GM19238 (cell line): ENCODE measurements at regions not wholly inside any gene's neighbourhood (a gene's known extent, or its start where the extent isn't known, plus 50 kb on each side); places are given as distances from the start of the nearest gene placed in this dataset.
"Not testable (repeated sequence)": the region's sequence is repeated elsewhere in the genome, so short reads cannot be mapped to it uniquely, and the experiment has no call there.

Experiments used
- DNase-seq: peaks from one replicate; pipeline ENCODE4 v3.0.0; 2011; ENCODE audit warnings: low spot score; ENCODE audit not compliant: insufficient read length

DNA sequence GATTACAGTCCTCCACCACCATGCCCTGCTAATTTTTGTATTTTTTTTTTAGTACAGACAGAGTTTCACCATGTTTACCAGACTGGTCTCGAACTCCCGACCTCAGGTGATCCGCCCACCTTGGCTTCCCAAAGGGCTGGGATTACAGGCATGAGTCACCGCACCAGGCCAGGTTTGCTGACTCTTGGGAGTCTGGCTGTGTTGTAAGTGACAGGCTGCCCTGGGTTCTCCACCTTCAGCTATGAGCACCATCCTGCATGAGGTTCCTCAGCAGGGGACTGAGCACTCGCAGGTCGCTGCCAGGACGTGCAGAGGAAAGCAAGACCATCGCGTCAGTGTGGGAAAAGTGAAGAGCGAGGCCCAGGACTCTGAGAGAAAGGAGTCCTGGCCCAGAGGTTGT lies 112.6 kb upstream of the NDUFV2 start:
- no peak for DNase-seq

DNA sequence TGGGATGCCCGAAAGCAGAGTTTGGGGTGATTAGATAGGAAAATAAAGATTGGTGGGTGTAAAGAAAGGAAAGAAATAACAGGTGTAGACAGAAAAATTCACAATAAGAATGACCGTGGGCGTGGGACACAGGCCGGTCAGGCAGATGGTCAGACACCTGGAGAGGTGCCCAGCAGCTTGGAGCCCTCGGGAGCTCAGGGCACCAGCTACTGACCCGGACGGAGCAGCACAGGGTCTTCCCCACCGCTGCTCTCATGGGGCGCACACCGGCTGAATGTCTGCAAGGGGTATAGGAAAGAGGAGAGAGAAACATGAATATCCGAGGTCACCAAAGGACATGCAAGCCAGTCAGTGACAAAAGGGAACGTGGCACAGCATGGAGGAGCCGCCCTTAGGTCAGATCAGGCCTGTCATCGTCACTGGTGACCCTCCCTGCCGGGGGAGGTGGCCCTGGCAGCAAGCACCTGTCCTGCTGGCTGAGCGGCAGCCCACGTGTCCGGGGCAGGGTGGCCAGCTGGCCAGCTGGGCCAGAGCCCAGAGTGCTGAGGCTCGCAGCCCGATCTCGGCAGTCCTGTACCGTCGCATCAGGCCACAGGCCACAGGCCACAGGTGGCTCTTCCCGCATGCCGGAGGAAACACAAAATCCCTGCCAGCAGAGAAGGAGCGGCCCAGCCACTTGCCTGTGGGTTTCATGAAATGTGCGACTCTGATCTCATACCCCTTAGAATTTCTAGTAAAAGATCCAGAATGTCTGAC lies 112.0 kb upstream of the NDUFV2 start:
- DNase-seq: no peak

DNA sequence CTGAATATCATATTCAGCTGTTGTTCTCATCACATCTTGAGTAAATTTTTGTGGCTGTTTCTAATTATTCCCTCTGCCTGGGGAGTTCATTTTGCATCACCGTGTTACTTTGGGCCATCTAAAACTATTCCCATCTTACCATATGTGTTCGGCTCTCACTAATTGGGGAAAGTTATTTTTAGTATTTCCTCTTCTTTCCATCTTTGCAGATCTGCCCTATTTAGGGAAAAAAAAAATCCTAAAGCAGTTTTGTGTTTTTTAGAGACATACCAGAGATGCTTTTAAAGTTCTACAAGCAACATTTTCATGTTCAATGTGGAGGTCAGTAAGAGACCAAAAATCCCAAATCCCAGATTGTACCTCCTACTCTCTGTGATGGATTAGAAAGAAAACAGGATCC lies 111.3 kb upstream of the NDUFV2 start:
- no peak for DNase-seq

DNA sequence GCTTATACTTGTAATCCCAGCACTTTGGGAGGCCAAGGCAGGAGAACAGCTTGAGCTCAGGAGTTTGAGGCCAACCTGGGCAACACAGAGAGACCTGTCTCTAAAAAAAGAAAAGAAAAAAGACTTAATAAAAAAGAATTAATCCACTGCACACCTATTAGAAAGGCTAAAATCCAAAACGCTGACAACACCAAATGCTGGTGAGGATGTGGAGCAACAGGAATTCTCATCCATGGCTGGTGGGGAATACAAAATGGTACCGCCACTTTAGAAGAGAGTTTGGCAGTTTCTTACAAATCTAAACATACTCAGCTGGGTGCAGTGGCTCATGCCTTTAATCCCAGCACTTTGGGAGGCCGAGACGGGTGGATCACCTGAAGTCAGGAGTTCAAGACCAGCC lies 110.0 kb upstream of the NDUFV2 start:
- DNase-seq: not testable (repeated sequence)

DNA sequence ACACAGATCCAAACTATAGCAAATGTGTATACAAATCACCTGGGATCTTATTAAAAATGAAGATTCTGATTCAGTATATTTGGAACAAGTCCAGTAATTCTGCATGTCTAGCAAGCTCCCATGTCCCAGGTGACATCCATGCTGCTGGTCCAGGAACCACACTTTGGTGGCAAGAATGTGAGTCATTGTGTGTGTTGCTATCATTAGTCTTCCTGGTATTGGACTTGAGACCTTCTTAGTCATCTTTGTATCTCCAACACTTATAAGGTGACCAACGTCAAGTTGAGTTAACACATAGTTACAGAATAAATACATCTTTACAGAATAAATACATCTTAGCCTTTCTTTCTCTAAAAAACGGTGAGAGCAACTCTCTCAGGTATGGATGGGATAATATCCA lies 107.9 kb upstream of the NDUFV2 start:
- no peak for DNase-seq

DNA sequence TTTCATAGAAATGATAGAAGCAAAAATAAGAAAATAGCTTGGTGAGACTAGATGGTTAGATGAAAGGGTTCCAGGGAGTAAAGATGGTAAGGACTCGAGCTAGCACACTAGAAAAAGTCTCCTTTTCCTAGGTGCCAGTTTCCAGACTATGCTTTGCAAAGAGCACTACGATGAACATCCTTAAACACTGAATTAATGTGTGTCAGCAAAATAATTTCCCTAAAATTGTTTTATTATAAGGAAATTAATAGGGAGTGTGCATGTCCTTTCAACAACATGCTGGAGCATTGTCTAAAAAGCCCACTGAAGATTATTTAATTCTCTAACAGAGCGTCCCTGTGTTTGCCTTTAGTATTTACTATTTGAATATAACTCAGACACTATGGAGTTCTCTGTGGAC lies 107.4 kb upstream of the NDUFV2 start:
- DNase-seq: no peak

DNA sequence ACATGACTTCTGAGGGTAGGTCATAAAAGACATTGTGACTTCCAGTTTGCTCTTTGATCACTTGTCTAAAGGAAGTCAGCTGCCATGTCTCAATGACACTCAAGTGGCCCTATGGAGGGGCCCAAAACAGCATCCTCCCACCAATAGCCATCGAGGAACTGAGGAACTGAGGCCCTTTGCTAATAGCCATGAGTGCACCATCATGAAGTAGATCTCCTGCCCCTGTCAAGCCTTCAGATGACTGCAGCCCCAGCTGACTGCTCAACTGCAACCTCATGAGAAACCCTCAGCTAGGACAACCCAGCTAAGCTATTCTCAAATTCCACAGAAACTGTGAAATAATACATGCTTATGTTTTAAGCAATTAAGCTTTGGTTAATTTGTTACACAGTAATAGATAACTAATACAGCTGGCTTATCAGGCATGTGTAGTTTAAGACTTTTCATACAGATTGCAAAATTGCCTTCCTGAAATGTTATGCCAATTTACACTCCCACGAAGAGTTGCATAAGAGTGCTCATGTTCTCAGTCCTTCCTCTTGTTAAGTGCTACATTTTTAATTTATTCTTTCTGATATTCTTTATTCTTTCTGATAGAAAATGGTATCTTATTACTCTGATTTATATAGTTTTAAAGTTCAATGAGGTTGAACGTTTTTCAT lies 105.6 kb upstream of the NDUFV2 start:
- DNase-seq: no peak

DNA sequence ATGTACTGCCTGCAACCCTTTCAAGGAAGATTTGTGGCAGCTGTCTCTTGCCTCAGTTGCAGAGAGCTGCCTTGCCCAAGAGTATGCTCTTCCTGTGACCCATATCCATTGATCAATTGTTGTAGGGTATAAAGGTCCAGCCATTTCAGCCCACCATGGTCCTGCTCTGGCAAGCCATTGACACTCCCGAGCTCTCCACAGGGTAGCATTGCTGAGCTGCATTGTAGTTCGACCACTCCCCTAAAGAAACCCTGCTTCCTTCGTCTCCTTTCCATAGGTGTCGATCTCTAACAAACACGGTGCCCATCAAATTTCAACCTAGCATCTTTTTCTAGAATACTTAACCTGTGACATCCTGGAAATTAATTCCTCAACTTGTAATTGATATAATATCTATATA lies 104.9 kb upstream of the NDUFV2 start:
- DNase-seq: no peak

DNA sequence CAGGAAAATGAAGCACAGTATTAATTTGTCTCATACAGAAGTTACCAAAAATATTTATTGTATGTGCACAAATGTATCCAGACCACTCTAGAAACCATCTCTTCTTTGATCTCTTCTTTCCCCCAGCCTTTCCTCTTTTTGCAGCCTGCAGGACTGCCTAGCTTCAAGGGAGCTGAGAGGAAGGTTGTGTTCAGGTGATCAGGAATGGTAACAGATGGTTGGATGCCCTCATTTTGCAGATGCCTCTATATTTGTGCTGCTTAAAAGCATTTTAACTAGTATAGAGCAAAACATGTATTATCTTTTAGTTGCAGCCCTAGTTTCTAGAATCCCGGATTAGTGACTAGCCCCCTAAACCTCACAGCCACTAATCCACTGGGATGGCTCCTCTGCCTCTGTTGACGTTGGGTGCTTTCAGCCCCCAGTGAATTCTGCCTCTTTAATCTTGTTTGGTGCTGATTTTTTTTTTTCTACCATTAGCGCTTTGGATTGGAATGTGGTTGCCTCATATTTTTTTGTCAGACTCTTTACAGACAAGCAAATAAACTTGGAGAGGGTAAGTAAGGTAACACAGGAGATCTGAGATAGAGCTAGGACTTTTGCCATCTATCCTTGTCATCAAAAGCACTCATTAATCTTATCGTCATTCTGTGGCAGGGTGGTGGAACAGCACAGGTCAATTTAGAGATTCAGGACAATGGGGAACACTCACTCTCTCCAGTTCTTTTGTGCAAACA lies 103.8 kb upstream of the NDUFV2 start:
- no peak for DNase-seq

DNA sequence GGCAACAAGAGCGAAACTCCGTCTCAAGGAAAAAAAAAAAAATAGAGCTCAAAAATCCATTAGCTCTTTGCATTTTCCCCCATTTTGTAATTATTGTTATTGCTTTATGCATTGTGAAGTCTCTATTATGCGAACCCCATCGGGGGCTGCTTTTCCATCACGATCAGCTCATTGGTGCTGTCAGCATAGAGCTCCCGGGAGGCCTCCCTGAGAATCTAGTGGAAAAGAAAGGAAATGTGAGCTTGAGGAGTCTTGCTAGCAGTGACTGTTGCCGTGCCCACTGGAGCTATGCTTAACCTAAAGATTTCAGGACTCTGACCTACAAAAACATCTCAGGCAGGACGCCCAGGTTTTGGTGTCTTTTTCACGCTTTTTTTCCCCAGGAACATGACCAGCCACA lies 102.6 kb upstream of the NDUFV2 start:
- no peak for DNase-seq

DNA sequence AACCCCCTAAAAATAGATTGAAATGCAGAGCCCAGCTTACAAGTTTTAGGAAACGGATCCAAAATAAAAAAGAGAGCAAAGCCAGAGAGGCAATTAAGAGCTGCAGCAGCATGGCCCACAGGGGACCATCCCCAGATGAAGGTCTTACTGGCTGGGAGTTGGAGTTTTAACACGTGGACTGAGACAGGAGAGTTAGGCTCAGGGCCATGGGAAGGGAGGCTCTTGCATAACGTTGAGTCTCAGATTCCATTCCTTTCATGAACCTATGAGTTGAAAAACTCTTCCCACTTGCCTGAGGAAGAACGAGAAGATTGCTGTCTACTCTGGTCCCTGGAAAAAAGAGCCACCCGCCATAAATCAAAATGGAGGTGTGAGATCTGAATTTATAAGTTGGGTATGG lies 101.8 kb upstream of the NDUFV2 start:
- DNase-seq: no peak

DNA sequence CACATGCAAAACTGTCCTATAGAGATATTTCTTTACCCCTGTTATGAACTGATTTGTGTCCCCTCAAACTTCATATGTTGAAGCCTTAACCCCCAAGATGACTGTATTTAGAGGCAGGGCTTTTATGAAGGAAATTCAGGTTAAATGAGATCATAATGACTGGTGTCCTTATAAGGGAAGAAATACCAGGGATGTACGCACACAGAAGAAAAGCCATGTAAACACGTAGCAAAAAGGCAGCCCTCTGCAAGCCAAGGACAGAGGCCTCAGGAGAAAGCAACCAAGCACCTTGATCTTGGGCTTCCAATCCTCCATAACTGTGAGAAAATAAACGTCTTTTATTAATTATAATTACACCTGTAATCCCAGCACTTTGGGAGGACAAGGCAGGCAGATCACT lies 101.3 kb upstream of the NDUFV2 start:
- DNase-seq: no peak

DNA sequence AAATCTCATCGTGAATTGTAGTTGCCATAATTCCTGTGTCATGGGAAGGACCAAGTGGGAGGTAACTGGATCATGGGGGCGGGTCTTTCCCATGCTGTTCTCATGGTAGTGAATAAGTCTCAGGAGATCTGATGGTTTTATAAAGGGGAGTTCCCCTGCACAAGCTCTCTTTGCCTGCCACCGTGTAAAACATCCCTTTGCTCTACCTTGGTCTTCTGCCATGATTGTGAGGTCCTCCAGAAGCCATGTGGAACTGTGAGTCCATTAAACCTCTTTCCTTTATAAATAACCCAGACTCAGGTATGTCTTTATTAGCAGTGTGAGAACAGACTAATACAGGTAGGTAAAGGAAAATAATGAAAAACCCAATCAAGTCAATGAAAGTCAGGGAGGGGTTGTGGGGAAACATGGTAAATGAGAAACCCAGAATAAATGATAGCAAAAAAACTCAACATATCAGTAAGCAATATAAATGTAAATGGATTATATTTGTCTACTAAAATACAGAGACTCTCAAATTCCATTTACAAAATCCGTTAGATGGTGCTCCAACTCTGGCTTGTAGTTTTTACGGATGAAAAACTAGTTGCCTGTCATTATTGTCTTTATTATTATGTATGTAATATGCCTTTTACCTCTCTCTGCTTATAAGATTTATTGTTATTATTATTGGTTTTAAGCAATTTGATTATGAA lies 98.9 kb upstream of the NDUFV2 start:
- DNase-seq: no peak

DNA sequence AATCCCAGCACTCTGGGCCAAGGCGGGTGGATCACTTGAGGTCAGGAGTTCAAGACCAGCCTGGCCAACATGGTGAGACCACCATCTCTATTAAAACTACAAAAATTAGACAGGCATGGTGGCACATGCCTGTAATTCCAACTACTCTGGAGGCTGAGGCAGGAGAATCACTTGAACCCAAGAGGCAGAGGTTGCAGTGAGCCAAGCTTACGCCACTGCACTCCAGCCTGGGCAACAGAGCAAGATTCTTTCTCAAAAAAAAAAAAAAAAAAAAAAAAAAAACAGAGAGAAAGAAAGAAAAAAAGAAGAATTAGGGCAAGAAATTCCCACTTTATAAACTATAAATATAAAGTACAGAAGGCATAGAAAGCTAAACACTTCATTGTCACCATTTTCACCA lies 98.2 kb upstream of the NDUFV2 start:
- not testable (repeated sequence) for DNase-seq

DNA sequence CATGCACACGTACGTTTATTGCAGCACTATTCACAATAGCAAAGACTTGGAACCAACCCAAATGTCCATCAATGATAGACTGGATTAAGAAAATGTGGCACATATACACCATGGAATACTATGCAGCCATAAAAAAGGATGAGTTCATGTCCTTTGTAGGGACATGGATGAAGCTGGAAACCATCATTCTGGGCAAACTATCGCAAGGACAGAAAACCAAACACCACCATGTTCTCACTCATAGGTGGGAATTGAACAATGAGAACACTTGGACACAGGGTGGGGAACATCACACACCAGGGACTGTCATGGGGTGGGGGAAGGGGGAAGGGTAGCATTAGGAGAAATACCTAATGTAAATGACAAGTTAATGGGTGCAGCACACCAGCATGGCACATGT lies 94.8 kb upstream of the NDUFV2 start:
- not testable (repeated sequence) for DNase-seq

DNA sequence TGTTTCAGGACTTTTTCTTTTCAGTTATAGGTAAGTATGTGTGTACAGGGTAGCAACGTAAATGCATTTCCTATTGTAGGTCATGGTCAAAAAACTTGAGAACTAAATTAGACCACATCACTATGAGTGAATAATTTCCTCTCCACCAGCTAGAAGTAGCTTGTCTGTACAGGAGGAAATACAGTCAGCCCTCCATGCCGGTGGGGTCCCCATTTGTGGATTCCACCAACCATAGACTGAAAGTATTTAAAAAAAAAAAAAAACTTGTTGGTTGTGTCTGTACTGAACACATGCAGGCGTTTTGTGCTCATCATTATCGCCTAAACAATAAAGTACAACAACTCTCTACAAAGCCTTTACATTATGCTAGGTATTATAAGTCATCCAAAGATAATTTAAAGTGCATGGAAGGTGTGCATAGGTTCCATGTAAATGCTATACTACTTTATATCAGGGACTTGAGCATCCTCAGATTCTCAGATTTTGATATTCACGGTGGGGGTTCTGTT lies 94.2 kb upstream of the NDUFV2 start:
- DNase-seq: no peak

DNA sequence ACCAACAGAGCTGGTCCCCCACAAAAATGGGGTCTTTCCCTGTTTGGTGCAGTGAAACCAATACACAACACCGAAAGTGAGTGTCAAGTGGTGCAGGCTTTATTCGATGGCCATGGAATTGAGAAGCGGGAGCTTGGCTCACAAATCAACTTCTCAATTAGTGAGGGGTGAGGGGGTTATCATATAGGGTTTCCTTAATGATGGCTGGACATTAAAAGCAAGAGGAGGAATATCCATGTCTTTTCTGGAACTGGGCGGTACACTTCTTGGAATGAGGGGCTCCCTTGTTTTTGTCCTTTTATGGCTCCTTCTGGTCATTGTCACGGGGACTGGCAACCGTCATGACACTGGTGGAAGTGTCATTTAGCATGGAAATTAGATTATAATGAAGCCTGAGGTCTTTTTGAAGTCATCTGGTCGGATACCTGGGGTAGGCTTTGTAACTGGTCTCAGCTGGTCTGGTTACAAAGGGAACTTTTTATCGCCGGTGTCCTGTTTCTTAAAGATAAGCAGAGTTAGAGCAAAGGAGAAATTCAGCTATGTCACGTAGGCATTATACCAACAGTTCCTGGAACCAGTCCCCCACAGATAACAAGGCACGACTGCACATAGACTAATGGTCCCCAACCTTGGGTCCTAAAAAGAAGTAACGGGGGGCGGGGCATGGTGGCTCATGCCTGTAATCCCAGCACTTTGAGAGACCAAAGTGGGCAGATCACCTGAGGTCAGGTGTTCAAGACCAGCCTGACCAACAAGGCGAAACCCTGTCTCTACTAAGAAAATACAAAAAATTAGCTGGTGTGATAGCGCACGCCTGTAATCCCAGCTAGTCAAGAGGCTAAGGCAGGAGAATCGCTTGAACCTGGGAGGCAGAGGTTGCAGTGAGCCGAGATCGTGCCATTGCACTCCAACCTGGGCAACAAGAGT lies 93.5 kb upstream of the NDUFV2 start:
- no peak for DNase-seq

DNA sequence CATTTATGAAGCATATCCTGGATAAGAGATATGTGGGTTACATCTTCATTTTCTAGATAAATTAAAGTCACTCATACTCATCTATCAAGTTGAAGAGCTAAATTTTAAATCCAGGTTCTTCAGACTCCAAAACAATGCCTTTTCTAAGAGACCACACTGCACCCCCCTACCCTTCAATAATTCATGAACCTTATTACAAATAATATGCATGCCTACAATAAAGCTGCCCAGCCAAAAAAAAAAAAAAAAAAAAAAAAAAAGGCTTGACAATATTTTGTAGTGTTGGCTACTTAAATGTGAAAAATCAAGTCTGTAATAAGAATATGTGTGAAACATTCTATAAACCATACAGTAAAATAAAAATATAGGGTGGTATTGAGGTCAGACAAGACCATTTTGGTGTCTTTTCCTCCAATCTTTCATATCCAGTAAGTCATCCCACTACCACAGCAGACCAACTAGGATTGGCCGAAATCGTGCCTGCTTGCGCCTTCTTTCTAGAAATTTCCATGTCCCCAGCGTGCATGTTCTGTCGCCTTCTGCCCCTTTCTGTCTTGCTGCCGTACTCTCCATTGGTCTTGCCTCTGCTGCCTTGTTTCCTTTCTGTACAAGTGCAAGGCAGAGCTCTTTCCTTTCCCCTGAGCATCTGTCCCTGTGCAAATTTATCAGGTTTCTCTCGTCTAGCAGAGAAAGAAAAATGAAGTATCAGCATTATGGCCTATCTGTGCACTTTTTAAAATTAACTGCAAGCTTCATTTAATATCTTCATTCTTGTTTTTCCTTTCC lies 92.6 kb upstream of the NDUFV2 start:
- DNase-seq: no peak

DNA sequence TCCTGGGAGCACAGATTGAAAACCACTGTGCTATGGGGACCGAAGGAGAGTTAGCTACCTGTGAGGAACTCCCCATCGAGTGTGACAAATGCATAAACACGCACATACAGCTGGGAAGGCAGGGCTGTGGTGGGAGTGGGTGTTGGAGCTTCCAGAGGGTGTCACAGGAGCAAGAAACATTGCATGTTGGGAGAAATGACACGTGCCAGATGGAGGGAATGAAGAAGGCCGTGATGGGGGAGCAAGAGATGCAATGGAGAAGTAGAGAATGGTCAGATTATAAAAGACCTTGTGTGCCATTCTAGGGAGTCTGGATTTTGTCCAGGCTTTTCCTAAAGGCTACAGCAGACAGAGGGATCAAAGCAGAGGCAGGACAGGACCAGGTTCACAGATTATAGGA lies 91.1 kb upstream of the NDUFV2 start:
- no peak for DNase-seq

DNA sequence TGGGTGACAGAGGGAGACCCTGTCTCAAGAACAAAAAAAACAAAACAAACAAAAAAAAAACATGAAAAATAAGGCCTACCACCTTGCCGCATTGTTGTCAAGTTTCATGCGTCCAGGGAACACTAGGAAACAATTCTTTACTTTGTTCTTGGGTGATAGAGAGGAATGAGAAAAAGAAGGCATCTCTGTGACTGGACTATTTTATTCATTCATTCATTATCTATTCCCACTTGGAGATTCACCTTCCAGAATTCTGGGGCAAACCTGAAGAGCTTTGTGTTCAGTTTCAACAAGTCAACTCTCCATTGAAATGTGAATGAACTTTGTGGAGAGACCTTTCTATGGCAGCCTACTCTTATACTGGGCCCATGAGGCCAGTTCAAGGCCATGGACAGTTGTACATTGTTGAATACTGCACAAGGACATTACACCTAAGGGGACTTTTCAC lies 88.5 kb upstream of the NDUFV2 start:
- no peak for DNase-seq
